ENCODE measurements at regions not wholly inside any gene's neighbourhood (a gene's known extent, or its start where the extent isn't known, plus 50 kb on each side); places are given as distances from the start of the nearest gene placed in this dataset.

GRCh38 chr4:19152264-19152663 lies 1099.4 kb upstream of the SLIT2 start:
- TF ChIP-seq GABPA (IDR thresholded peaks at IDR 0.05; ENCODE audit: low read depth) (no peak), CTCF (IDR thresholded peaks at IDR 0.05 in 2 of 3, conservative IDR thresholded peaks at IDR 0.05 in 1 of 3; ENCODE audit: control insufficient read depth in 2 of 3, extremely low read depth in 1 of 3, insufficient read depth in 1 of 3, low read depth in 3 of 3, low read length in 3 of 3) (no peak), SIN3A (IDR thresholded peaks at IDR 0.05; ENCODE audit: low read depth, low read length) (no peak), CBFB (IDR thresholded peaks at IDR 0.05; ENCODE audit: low read depth) (no peak), POLR2A (IDR thresholded peaks at IDR 0.05; ENCODE audit: low read depth, low read length) (no peak), SMC3 (IDR thresholded peaks at IDR 0.05; ENCODE audit: borderline replicate concordance, low read length) (no peak), MTA2 (IDR thresholded peaks at IDR 0.05; ENCODE audit: low read depth) (no peak), CBX5 (IDR thresholded peaks at IDR 0.05; ENCODE audit: low read depth) (no peak), BHLHE40 (IDR thresholded peaks at IDR 0.05; ENCODE audit: borderline replicate concordance in 1 of 2, low read depth in 2 of 2, low read length in 1 of 2) (no peak)

Data from GM12878 (cell line).